Iris pigment epithelial cell (primary cell): ENCODE measurements at regions not wholly inside any gene's neighbourhood (a gene's known extent, or its start where the extent isn't known, plus 50 kb on each side); places are given as distances from the start of the nearest gene placed in this dataset.
"Not testable (repeated sequence)": the region's sequence is repeated elsewhere in the genome, so short reads cannot be mapped to it uniquely, and the experiment has no call there.

ENCODE experiments used
- DNase-seq: peaks from one replicate; pipeline ENCODE4 v3.0.0-alpha.2; 2011; ENCODE audit warnings: low read depth

GRCh38 chr3:106454497-106454896 lies 585.7 kb upstream of the CBLB start:
- no peak for DNase-seq

- DNase-seq, result peak; percentile 92
Measured at GRCh38 chr3:106457281-106458180, 588.7 kb upstream of the CBLB start.

GRCh38 chr3:106458952-106459351 lies 590.1 kb upstream of the CBLB start:
- DNase-seq, result no peak

GRCh38 chr3:106466881-106467280 lies 598.1 kb upstream of the CBLB start:
- DNase-seq, result no peak

GRCh38 chr3:106473576-106474475 lies 605.0 kb upstream of the CBLB start:
- no peak for DNase-seq

- peak; percentile 40 for DNase-seq
Measured at GRCh38 chr3:106482451-106482850, 613.6 kb upstream of the CBLB start.

GRCh38 chr3:106485217-106485616 lies 616.4 kb upstream of the CBLB start:
- DNase-seq, result no peak

- DNase-seq, result no peak
Measured at GRCh38 chr3:106485802-106486201, 617.0 kb upstream of the CBLB start.

- not testable (repeated sequence) for DNase-seq
Measured at GRCh38 chr3:106486945-106487639, 618.3 kb upstream of the CBLB start.

GRCh38 chr3:106488331-106488730 lies 619.5 kb upstream of the CBLB start:
- DNase-seq, result no peak

GRCh38 chr3:106491796-106492195 lies 623.0 kb upstream of the CBLB start:
- DNase-seq, result no peak

- DNase-seq, result no peak
Measured at GRCh38 chr3:106508331-106508893, 639.6 kb upstream of the CBLB start.

GRCh38 chr3:106510206-106510605 lies 641.4 kb upstream of the CBLB start:
- peak; percentile 22 for DNase-seq

- DNase-seq, result no peak
Measured at GRCh38 chr3:106512846-106513245, 644.0 kb upstream of the CBLB start.

GRCh38 chr3:106514431-106514830 lies 645.6 kb upstream of the CBLB start:
- no peak for DNase-seq

- DNase-seq, result peak; percentile 56
Measured at GRCh38 chr3:106518516-106518915, 649.7 kb upstream of the CBLB start.

- DNase-seq, result no peak
Measured at GRCh38 chr3:106522397-106522796, 653.6 kb upstream of the CBLB start.

GRCh38 chr3:106528932-106529331 lies 660.1 kb upstream of the CBLB start:
- DNase-seq, result no peak

GRCh38 chr3:106529738-106530137 lies 660.9 kb upstream of the CBLB start:
- no peak for DNase-seq

GRCh38 chr3:106530367-106530766 lies 661.6 kb upstream of the CBLB start:
- DNase-seq, result no peak

GRCh38 chr3:106531771-106532329 lies 663.0 kb upstream of the CBLB start:
- not testable (repeated sequence) for DNase-seq
